Mammary epithelial cell (primary cell): ENCODE measurements at regions not wholly inside any gene's neighbourhood (a gene's known extent, or its start where the extent isn't known, plus 50 kb on each side); places are given as distances from the start of the nearest gene placed in this dataset.

Source experiments
- EZH2 ChIP-seq: IDR thresholded peaks from 2 replicates; pipeline ENCODE4 v1.6.1; 2012; ENCODE audit warnings: low read length, inconsistent platforms, borderline replicate concordance
- TF ChIP-seq, protein P1 (sequence below), 2 donors: IDR thresholded peaks in 1 of 2; conservative IDR thresholded peaks in 1 of 2; 2 replicates each; pipeline ENCODE4 v1.5.1; 2011 to 2012; ENCODE audit warnings: inconsistent platforms in 2 of 2, low read length in 2 of 2, mild to moderate bottlenecking in 2 of 2, control low read depth in 1 of 2, low read depth in 1 of 2; ENCODE audit not compliant: insufficient read depth in 1 of 2; ENCODE audit errors: extremely low read depth in 1 of 2

DNA sequence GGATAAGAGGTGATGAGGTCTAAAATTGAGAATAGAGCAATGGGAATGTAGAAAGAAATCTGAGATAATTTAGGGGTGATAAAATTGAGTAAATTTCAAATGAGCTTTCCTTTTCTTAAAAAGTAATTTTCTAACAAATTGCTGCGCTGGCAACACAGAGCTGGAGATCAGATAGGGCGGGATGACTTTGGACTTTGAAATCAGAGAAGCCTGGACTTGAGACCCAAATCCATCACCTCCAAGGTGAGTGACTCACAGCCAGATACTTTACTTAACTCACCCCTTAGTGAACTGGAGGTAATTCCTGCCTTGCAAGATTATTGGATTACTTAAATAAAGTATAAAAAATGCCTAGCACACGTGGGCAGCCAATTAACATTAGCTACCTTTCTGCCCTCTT lies 80.8 kb downstream of the P2RY1 start:
- TF ChIP-seq, protein P1, sequence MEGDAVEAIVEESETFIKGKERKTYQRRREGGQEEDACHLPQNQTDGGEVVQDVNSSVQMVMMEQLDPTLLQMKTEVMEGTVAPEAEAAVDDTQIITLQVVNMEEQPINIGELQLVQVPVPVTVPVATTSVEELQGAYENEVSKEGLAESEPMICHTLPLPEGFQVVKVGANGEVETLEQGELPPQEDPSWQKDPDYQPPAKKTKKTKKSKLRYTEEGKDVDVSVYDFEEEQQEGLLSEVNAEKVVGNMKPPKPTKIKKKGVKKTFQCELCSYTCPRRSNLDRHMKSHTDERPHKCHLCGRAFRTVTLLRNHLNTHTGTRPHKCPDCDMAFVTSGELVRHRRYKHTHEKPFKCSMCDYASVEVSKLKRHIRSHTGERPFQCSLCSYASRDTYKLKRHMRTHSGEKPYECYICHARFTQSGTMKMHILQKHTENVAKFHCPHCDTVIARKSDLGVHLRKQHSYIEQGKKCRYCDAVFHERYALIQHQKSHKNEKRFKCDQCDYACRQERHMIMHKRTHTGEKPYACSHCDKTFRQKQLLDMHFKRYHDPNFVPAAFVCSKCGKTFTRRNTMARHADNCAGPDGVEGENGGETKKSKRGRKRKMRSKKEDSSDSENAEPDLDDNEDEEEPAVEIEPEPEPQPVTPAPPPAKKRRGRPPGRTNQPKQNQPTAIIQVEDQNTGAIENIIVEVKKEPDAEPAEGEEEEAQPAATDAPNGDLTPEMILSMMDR (conservative IDR thresholded peaks at IDR 0.05 in 1 of 2, IDR thresholded peaks at IDR 0.05 in 1 of 2; ENCODE audit: extremely low read depth in 1 of 2, insufficient read depth in 1 of 2, low read depth in 1 of 2, low read length in 2 of 2), result no peak
- TF ChIP-seq EZH2, result no peak
